Neural progenitor cell (in vitro differentiated cells): ENCODE measurements at regions not wholly inside any gene's neighbourhood (a gene's known extent, or its start where the extent isn't known, plus 50 kb on each side); places are given as distances from the start of the nearest gene placed in this dataset.
A peak's percentile ranks its signal among the peaks of the same experiment; 100 is the strongest.

Experiments used
- DNase-seq: peaks from one replicate; pipeline ENCODE4 v3.0.0-alpha.2; 2016; ENCODE audit warnings: low spot score
- H2AFZ ChIP-seq: fragments of 200-600 bp; sonication (generic); replicated peaks from 2 replicates; pipeline ENCODE4 v1.6.1; 2016; ENCODE audit warnings: antibody characterized with exemption
- H3F3A ChIP-seq: fragments of 200-600 bp; sonication (generic); 2 replicates; pipeline ENCODE4 v1.6.1; 2016; ENCODE audit warnings: antibody characterized with exemption, low read depth
- H3K27ac ChIP-seq: fragments of 200-600 bp; sonication (generic); 2 replicates; pipeline ENCODE4 v1.5.1; 2016; ENCODE audit warnings: mild to moderate bottlenecking
- H3K27me3 ChIP-seq: fragments of 200-600 bp; sonication (generic); 2 replicates; pipeline ENCODE4 v1.6.1; 2016; ENCODE audit warnings: mild to moderate bottlenecking, moderate library complexity
- H3K36me3 ChIP-seq: fragments of 200-600 bp; sonication (generic); 2 replicates; pipeline ENCODE4 v1.5.1; 2016
- H3K4me1 ChIP-seq: fragments of 200-600 bp; sonication (generic); 2 replicates; pipeline ENCODE4 v1.6.1; 2016; ENCODE audit warnings: mixed run types
- H3K4me2 ChIP-seq: fragments of 200-600 bp; sonication (generic); 2 replicates; pipeline ENCODE4 v1.6.1; 2016
- H3K4me3 ChIP-seq: fragments of 200-600 bp; sonication (generic); 2 replicates; pipeline ENCODE4 v1.5.1; 2016
- H3K79me2 ChIP-seq: fragments of 200-600 bp; sonication (generic); 2 replicates; pipeline ENCODE4 v1.6.1; 2016; ENCODE audit warnings: low read depth
- H3K9ac ChIP-seq: fragments of 200-600 bp; sonication (generic); 2 replicates; pipeline ENCODE4 v1.6.1; 2016
- H3K9me3 ChIP-seq: fragments of 200-600 bp; sonication (generic); 2 replicates; pipeline ENCODE4 v1.5.1; 2016; ENCODE audit warnings: low read depth
- H4K20me1 ChIP-seq: fragments of 200-600 bp; sonication (generic); 2 replicates; pipeline ENCODE4 v1.6.1; 2016; ENCODE audit warnings: low read depth
- H3K27ac Mint-ChIP-seq: 3 replicates; pipeline ENCODE4 v1.8.0; 2021; ENCODE audit warnings: mixed read lengths
- H3K27me3 Mint-ChIP-seq: 2 replicates; pipeline ENCODE4 v1.8.0; 2022; ENCODE audit warnings: low read depth, mild to moderate bottlenecking, inconsistent platforms, moderate library complexity, mixed read lengths; ENCODE audit not compliant: insufficient read depth
- H3K36me3 Mint-ChIP-seq: 3 replicates; pipeline ENCODE4 v1.8.0; 2021; ENCODE audit warnings: mixed read lengths
- H3K4me1 Mint-ChIP-seq: 3 replicates; pipeline ENCODE4 v1.8.0; 2021; ENCODE audit warnings: mixed read lengths
- H3K4me3 Mint-ChIP-seq: 3 replicates; pipeline ENCODE4 v1.8.0; 2021; ENCODE audit warnings: mild to moderate bottlenecking, moderate library complexity, mixed read lengths
- H3K9me3 Mint-ChIP-seq: 3 replicates; pipeline ENCODE4 v1.8.0; 2020; ENCODE audit warnings: mixed read lengths
- EZH2 ChIP-seq: fragments of 200-600 bp; sonication (generic); IDR thresholded peaks from 2 replicates; pipeline ENCODE4 v1.6.1; 2017; ENCODE audit warnings: antibody characterized with exemption, mild to moderate bottlenecking, moderate library complexity
- EZH2phosphoT487 ChIP-seq: fragments of 200-600 bp; sonication (generic); IDR thresholded peaks from 2 replicates; pipeline ENCODE4 v1.6.1; 2017; ENCODE audit warnings: antibody characterized with exemption
- TF ChIP-seq, protein P1 (sequence below): fragments of 200-600 bp; sonication (generic); IDR thresholded peaks from 2 replicates; pipeline ENCODE4 v1.5.1; 2017; ENCODE audit warnings: antibody characterized with exemption, mild to moderate bottlenecking

- Histone ChIP-seq H3K4me3 (no peak overlapping the region), H3K9ac (no peak overlapping the region), H3K36me3 (no peaks in the 10 kb centered on the region), H3K27me3 (no peaks in the 10 kb centered on the region), H3K27ac (no peak overlapping the region), H3K4me2 (no peak overlapping the region), H3F3A (no peaks in the 10 kb centered on the region), H4K20me1 (no peaks in the 10 kb centered on the region), H3K9me3 (no peaks in the 10 kb centered on the region), H3K4me1 (no peaks in the 10 kb centered on the region), H3K79me2 (no peaks in the 10 kb centered on the region), H2AFZ (no peak overlapping the region)
- Mint-ChIP-seq H3K9me3 (peaks cover 3% of the 10 kb centered on the region), H3K27ac (no peak overlapping the region), H3K4me1 (no peaks in the 10 kb centered on the region), H3K4me3 (no peak overlapping the region), H3K27me3 (peaks cover 2% of the 10 kb centered on the region), H3K36me3 (no peaks in the 10 kb centered on the region)
- TF ChIP-seq, protein P1, sequence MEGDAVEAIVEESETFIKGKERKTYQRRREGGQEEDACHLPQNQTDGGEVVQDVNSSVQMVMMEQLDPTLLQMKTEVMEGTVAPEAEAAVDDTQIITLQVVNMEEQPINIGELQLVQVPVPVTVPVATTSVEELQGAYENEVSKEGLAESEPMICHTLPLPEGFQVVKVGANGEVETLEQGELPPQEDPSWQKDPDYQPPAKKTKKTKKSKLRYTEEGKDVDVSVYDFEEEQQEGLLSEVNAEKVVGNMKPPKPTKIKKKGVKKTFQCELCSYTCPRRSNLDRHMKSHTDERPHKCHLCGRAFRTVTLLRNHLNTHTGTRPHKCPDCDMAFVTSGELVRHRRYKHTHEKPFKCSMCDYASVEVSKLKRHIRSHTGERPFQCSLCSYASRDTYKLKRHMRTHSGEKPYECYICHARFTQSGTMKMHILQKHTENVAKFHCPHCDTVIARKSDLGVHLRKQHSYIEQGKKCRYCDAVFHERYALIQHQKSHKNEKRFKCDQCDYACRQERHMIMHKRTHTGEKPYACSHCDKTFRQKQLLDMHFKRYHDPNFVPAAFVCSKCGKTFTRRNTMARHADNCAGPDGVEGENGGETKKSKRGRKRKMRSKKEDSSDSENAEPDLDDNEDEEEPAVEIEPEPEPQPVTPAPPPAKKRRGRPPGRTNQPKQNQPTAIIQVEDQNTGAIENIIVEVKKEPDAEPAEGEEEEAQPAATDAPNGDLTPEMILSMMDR: no peak
- TF ChIP-seq EZH2phosphoT487: no peak
- TF ChIP-seq EZH2: no peak
- no peak for DNase-seq
Observed at GRCh38 chr5:101991486-101991885, 304.6 kb downstream of the SLCO4C1 start.

GRCh38 chr5:101989659-101990058 lies 306.4 kb downstream of the SLCO4C1 start:
- Histone ChIP-seq H3F3A (no peaks in the 10 kb centered on the region), H3K4me1 (no peaks in the 10 kb centered on the region), H3K4me3 (no peak overlapping the region), H3K9me3 (no peaks in the 10 kb centered on the region), H3K27me3 (no peaks in the 10 kb centered on the region), H3K9ac (no peak overlapping the region), H3K36me3 (no peaks in the 10 kb centered on the region), H3K4me2 (no peak overlapping the region), H3K79me2 (no peaks in the 10 kb centered on the region), H3K27ac (no peak overlapping the region), H2AFZ (peak overlapping the region; percentile 17), H4K20me1 (no peaks in the 10 kb centered on the region)
- TF ChIP-seq EZH2 (no peak), EZH2phosphoT487 (no peak)
- TF ChIP-seq, protein P1: no peak
- H3K27me3 Mint-ChIP-seq: peaks cover 2% of the 10 kb centered on the region
- DNase-seq: no peak
- H3K36me3 Mint-ChIP-seq: no peaks in the 10 kb centered on the region
- no peaks in the 10 kb centered on the region for H3K4me1 Mint-ChIP-seq
- peaks cover 3% of the 10 kb centered on the region for H3K9me3 Mint-ChIP-seq
- no peak overlapping the region for H3K4me3 Mint-ChIP-seq
- H3K27ac Mint-ChIP-seq: no peak overlapping the region

DNA sequence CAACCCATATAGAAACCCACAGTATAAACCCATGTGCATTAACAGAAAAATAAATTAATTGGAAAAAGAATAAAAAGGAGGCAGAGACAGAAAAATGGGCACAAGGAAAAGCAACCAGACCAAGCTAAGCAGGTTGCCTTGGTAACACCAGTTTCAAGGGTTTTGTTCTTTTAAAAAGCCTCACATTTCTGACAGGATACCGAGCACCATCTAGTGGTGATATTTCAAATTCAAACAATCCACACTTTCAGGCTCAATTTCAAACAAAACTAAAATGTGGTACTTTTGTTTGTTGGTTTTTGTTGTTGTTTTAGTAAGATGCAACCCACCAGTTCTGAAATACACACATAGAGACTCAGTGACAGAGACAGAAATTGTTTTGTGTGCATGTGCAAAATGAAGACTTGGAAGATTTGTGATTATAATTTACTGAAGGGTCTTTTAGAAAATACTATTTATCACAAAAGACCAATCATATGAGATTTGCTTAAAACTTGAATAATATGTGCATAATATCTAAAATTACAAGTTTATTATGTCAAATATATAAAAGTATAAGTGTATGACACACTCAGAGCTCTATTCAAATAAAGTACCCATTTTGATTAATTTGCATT lies 318.2 kb downstream of the SLCO4C1 start:
- Histone ChIP-seq H3K27ac (no peak overlapping the region), H3K4me2 (no peak overlapping the region), H3K27me3 (no peaks in the 10 kb centered on the region), H3F3A (no peaks in the 10 kb centered on the region), H4K20me1 (no peaks in the 10 kb centered on the region), H2AFZ (no peak overlapping the region), H3K4me3 (no peak overlapping the region), H3K4me1 (no peaks in the 10 kb centered on the region), H3K36me3 (no peaks in the 10 kb centered on the region), H3K9ac (no peak overlapping the region), H3K79me2 (no peaks in the 10 kb centered on the region), H3K9me3 (no peaks in the 10 kb centered on the region)
- TF ChIP-seq, protein P1: peak; percentile 82
- TF ChIP-seq EZH2 (no peak), EZH2phosphoT487 (no peak)
- DNase-seq: peak; percentile 81
- Mint-ChIP-seq H3K4me1 (peaks cover 2% of the 10 kb centered on the region), H3K36me3 (no peaks in the 10 kb centered on the region), H3K27ac (peak overlapping the region; percentile 12), H3K4me3 (no peak overlapping the region), H3K27me3 (no peaks in the 10 kb centered on the region), H3K9me3 (no peaks in the 10 kb centered on the region)
